ENCODE measurements at regions not wholly inside any gene's neighbourhood (a gene's known extent, or its start where the extent isn't known, plus 50 kb on each side); places are given as distances from the start of the nearest gene placed in this dataset.
A peak's percentile ranks its signal among the peaks of the same experiment; 100 is the strongest.

DNA sequence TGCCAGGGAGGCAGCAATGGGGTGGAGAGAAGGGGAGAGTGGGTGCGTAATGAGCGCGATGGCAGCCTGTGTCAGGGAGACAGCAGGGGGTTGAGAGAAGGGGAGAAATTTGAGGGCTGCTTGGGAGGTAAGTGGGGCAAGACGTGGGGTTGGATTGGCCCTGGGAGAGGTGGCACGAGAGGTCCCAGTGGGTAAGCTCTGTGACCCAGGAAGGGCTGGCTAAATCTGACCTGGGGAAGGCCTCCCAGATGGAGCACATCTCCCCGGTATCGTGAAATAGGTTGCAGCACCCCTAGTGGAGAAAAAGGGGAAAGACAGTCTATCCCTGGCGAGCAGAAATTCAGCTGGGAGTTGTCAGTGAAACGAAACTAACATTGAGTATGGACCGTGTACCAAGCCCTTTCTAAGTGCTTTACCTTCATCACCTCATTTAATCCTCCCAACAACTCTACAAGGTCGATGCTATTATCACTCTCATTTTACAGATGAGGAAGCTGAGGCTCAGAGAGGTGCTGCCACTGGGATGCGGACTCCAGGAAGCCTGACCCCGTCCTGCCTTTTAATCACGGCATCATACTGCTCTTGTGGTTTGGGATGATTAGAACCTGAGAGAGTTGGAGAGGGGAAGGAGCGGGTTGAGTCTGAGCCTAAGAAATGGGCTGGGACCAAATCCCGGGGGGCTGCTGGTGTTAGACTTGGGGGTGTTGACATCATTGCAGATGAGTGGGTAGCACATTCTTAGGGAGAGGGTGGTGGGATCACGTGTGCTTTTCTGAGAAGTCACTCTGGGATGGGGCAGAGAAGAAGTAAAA, 56.6 kb upstream of the RPL11 start:
- WGBS, 4 donors: 27 to 30% (median 29%) methylated on average over 17 of the region's 17 CpGs
- Histone ChIP-seq H3K27ac (peak overlapping the region; percentile 57 to 93 (median 82)), H3K9me3 (no peaks in the 10 kb centered on the region), H3K27me3 (no peaks in the 10 kb centered on the region), H3K36me3 (no peaks in the 10 kb centered on the region), H3K4me3 (peak overlapping the region in 11 of 12 donors; percentile 2 to 61 (median 52)), H3K4me1 (peaks cover 0 to 43% (median 13%) of the 10 kb centered on the region in 12 donors)
- ATAC-seq (peak; percentile 40 to 72 (median 65)), DNase-seq (peak in 4 of 5 donors; percentile 51 to 62 (median 62))
- intact Hi-C loops (cut with DNase I): loop anchor here in 7 of 10 donors (5.0 kb wide), 4 partner anchors 43 to 138 kb away; partner anchors contain the start of gene ID3 (in 1 of the 7)
- peak in 1 of 2 donors; percentile 13 for TF ChIP-seq POLR2A (IDR thresholded peaks at IDR 0.05)
- TF ChIP-seq, protein P1, sequence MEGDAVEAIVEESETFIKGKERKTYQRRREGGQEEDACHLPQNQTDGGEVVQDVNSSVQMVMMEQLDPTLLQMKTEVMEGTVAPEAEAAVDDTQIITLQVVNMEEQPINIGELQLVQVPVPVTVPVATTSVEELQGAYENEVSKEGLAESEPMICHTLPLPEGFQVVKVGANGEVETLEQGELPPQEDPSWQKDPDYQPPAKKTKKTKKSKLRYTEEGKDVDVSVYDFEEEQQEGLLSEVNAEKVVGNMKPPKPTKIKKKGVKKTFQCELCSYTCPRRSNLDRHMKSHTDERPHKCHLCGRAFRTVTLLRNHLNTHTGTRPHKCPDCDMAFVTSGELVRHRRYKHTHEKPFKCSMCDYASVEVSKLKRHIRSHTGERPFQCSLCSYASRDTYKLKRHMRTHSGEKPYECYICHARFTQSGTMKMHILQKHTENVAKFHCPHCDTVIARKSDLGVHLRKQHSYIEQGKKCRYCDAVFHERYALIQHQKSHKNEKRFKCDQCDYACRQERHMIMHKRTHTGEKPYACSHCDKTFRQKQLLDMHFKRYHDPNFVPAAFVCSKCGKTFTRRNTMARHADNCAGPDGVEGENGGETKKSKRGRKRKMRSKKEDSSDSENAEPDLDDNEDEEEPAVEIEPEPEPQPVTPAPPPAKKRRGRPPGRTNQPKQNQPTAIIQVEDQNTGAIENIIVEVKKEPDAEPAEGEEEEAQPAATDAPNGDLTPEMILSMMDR (IDR thresholded peaks at IDR 0.05): peak; percentile 88 to 97 (median 93)

GRCh38 chr1:23634518-23634839, 57.1 kb upstream of the RPL11 start:
- 68 to 77% (median 73%) methylated on average over 2 of the region's 2 CpGs for WGBS, 4 donors
- intact Hi-C loops (cut with DNase I): loop anchor here in 2 of 10 donors (5.0 kb wide), 2 partner anchors 42 to 52 kb away; no protein-coding TSS in a partner anchor
- DNase-seq (no peak), ATAC-seq (no peak)
- Histone ChIP-seq H3K4me3 (peak overlapping the region in 3 of 12 donors; percentile 49 to 61 (median 54)), H3K27me3 (no peaks in the 10 kb centered on the region), H3K9me3 (no peaks in the 10 kb centered on the region), H3K27ac (peak overlapping the region; percentile 11 to 93 (median 82)), H3K4me1 (peaks cover 0 to 40% (median 13%) of the 10 kb centered on the region in 12 donors), H3K36me3 (no peaks in the 10 kb centered on the region)
- TF ChIP-seq, protein P1 (IDR thresholded peaks at IDR 0.05): no peak
- TF ChIP-seq POLR2A (IDR thresholded peaks at IDR 0.05): no peak

- intact Hi-C loops (cut with DNase I): loop anchor here in 2 of 10 donors (5.0 kb wide), 2 partner anchors 40 to 50 kb away; no protein-coding TSS in a partner anchor
- TF ChIP-seq, protein P1 (IDR thresholded peaks at IDR 0.05): no peak
- TF ChIP-seq POLR2A (IDR thresholded peaks at IDR 0.05): no peak
- ATAC-seq: no peak
- Histone ChIP-seq H3K27ac (no peak overlapping the region), H3K36me3 (no peaks in the 10 kb centered on the region), H3K9me3 (no peaks in the 10 kb centered on the region), H3K27me3 (no peaks in the 10 kb centered on the region), H3K4me3 (no peak overlapping the region), H3K4me1 (peaks cover 0 to 23% (median 12%) of the 10 kb centered on the region in 12 donors)
- DNase-seq: no peak
- 93 to 99% (median 96%) methylated on average over 2 of the region's 2 CpGs for WGBS, 4 donors
Measured at GRCh38 chr1:23632479-23633160, 59.0 kb upstream of the RPL11 start.

Measured in heart left ventricle (tissue), 16 donors.